ENCODE measurements at regions not wholly inside any gene's neighbourhood (a gene's known extent, or its start where the extent isn't known, plus 50 kb on each side); places are given as distances from the start of the nearest gene placed in this dataset.
"Not testable (repeated sequence)": the region's sequence is repeated elsewhere in the genome, so short reads cannot be mapped to it uniquely, and the experiment has no call there.

GRCh38 chr4:134883831-134884449 is 682.4 kb upstream of the PABPC4L start:
- H3K4me3 ChIP-seq (replicated peaks; ENCODE audit: low read depth, low read length): no peak overlapping the region
- no peak for TF ChIP-seq CTCF (IDR thresholded peaks at IDR 0.05; ENCODE audit: low read depth, low read length, missing control alignments)
- DNase-seq (ENCODE audit: extremely low read depth, low read depth): no peak

- no peak for DNase-seq (ENCODE audit: extremely low read depth, low read depth)
- TF ChIP-seq CTCF (IDR thresholded peaks at IDR 0.05; ENCODE audit: low read depth, low read length, missing control alignments): no peak
- H3K4me3 ChIP-seq (replicated peaks; ENCODE audit: low read depth, low read length): no peak overlapping the region
Observed at GRCh38 chr4:134879019-134879418, 677.4 kb upstream of the PABPC4L start.

GRCh38 chr4:134867027-134867426 is 665.4 kb upstream of the PABPC4L start:
- H3K4me3 ChIP-seq (replicated peaks; ENCODE audit: low read depth, low read length): no peak overlapping the region
- no peak for DNase-seq (ENCODE audit: extremely low read depth, low read depth)
- TF ChIP-seq CTCF (IDR thresholded peaks at IDR 0.05; ENCODE audit: low read depth, low read length, missing control alignments): no peak

- DNase-seq (ENCODE audit: extremely low read depth, low read depth): no peak
- no peak overlapping the region for H3K4me3 ChIP-seq (replicated peaks; ENCODE audit: low read depth, low read length)
- TF ChIP-seq CTCF (IDR thresholded peaks at IDR 0.05; ENCODE audit: low read depth, low read length, missing control alignments): no peak
Observed at GRCh38 chr4:134865675-134866074, 664.1 kb upstream of the PABPC4L start.

- H3K4me3 ChIP-seq (replicated peaks; ENCODE audit: low read depth, low read length): no peak overlapping the region
- no peak for DNase-seq (ENCODE audit: extremely low read depth, low read depth)
- TF ChIP-seq CTCF (IDR thresholded peaks at IDR 0.05; ENCODE audit: low read depth, low read length, missing control alignments): no peak
Observed at GRCh38 chr4:134862116-134862515, 660.5 kb upstream of the PABPC4L start.

GRCh38 chr4:134848681-134849080 is 647.1 kb upstream of the PABPC4L start:
- no peak for TF ChIP-seq CTCF (IDR thresholded peaks at IDR 0.05; ENCODE audit: low read depth, low read length, missing control alignments)
- no peak overlapping the region for H3K4me3 ChIP-seq (replicated peaks; ENCODE audit: low read depth, low read length)
- no peak for DNase-seq (ENCODE audit: extremely low read depth, low read depth)

- H3K4me3 ChIP-seq (replicated peaks; ENCODE audit: low read depth, low read length); DNase-seq (ENCODE audit: extremely low read depth, low read depth): not testable (repeated sequence)
Observed at GRCh38 chr4:134830741-134831140, 629.2 kb upstream of the PABPC4L start.

All from HFF-Myc (cell line).